IMR-90 (cell line): ENCODE measurements at regions not wholly inside any gene's neighbourhood (a gene's known extent, or its start where the extent isn't known, plus 50 kb on each side); places are given as distances from the start of the nearest gene placed in this dataset.

Experiments
- ATAC-seq: fragments of 200-7000 bp; cut with Tn5 transposase; 2 replicates; pipeline ENCODE4 v1.9.1; 2020; ENCODE audit warnings: low read depth, mild to moderate bottlenecking, moderate library complexity
- BruUV-seq: library from RNA; stranded (reverse); fragments of 400-500 nt; replicated peaks from 2 replicates; lab custom pipeline; 2021; lab: Mats Ljungman, UMichigan
- CTCF ChIA-PET: fragments of 300-600 bp; formaldehyde crosslinking; extraction: SDS; loops from one replicate; lab custom pipeline; 2021; ENCODE audit warnings: antibody characterized with exemption; lab: Yijun Ruan, JAX
- POLR2A ChIA-PET: fragments of 300-600 bp; sonication (Branson Sonifier 250); formaldehyde crosslinking; loops from one replicate; lab custom pipeline; 2022; ENCODE audit warnings: antibody characterized with exemption; ENCODE audit not compliant: unreplicated experiment; lab: Charles Lee
- DNase-seq: peaks from one replicate; pipeline ENCODE4 v3.0.0; 2013
- H2AFZ ChIP-seq: replicated peaks from 2 replicates; pipeline ENCODE3; 2013; ENCODE audit warnings: low read length, mild to moderate bottlenecking; ENCODE audit not compliant: poor library complexity
- H2AK5ac ChIP-seq: 2 replicates; pipeline ENCODE4 v1.6.1; 2013; ENCODE audit warnings: low read depth, low read length, inconsistent platforms
- H2AK9ac ChIP-seq: replicated peaks from 2 replicates; pipeline ENCODE3; 2013; ENCODE audit warnings: mild to moderate bottlenecking, low read depth, low read length, moderate library complexity; ENCODE audit not compliant: poor library complexity
- H2BK120ac ChIP-seq: 2 replicates; pipeline ENCODE4 v1.6.1; 2013; ENCODE audit warnings: low read depth, low read length, inconsistent platforms
- H2BK15ac ChIP-seq: 3 replicates; pipeline ENCODE4 v1.6.1; 2013; ENCODE audit warnings: low read depth, low read length, inconsistent platforms
- H2BK20ac ChIP-seq: 2 replicates; pipeline ENCODE4 v1.6.1; 2013; ENCODE audit warnings: low read depth, mild to moderate bottlenecking, inconsistent platforms, low read length, moderate library complexity
- H2BK5ac ChIP-seq: 2 replicates; pipeline ENCODE4 v1.6.1; 2013; ENCODE audit warnings: mild to moderate bottlenecking, low read depth, low read length, inconsistent platforms; ENCODE audit not compliant: poor library complexity, severe bottlenecking
- H3K14ac ChIP-seq: replicated peaks from 2 replicates; pipeline ENCODE4 v1.6.1; 2013; ENCODE audit warnings: low read depth, low read length, inconsistent platforms
- H3K18ac ChIP-seq: 2 replicates; pipeline ENCODE4 v1.6.1; 2013; ENCODE audit warnings: low read depth, low read length, control low read depth
- H3K23ac ChIP-seq: 2 replicates; pipeline ENCODE4 v1.6.1; 2013; ENCODE audit warnings: low read depth, low read length, inconsistent platforms
- H3K27ac ChIP-seq: 2 replicates; pipeline ENCODE4 v1.5.1; 2013; ENCODE audit warnings: mild to moderate bottlenecking, control low read depth, low read length; ENCODE audit not compliant: insufficient read depth
- H3K27me3 ChIP-seq: 2 replicates; pipeline ENCODE4 v1.6.1; 2013; ENCODE audit warnings: low read length; ENCODE audit not compliant: control insufficient read depth, insufficient read depth
- H3K36me3 ChIP-seq: 2 replicates; pipeline ENCODE4 v1.6.1; 2013; ENCODE audit warnings: low read length, mixed read lengths; ENCODE audit not compliant: control insufficient read depth, insufficient read depth
- H3K4ac ChIP-seq: 2 replicates; pipeline ENCODE4 v1.6.1; 2013; ENCODE audit warnings: low read depth, low read length, inconsistent platforms
- H3K4me1 ChIP-seq: 2 replicates; pipeline ENCODE4 v1.6.1; 2013; ENCODE audit warnings: low read length, mixed read lengths; ENCODE audit not compliant: control insufficient read depth, insufficient read depth
- H3K4me2 ChIP-seq: 2 replicates; pipeline ENCODE4 v1.6.1; 2013; ENCODE audit warnings: low read depth, mild to moderate bottlenecking, control low read depth, low read length, moderate library complexity
- H3K4me3 ChIP-seq: 2 replicates; pipeline ENCODE4 v1.5.1; 2013; ENCODE audit warnings: low read depth, mild to moderate bottlenecking, control low read depth, low read length, moderate library complexity; ENCODE audit not compliant: insufficient read depth
- H3K56ac ChIP-seq: 2 replicates; pipeline ENCODE4 v1.6.1; 2013; ENCODE audit warnings: low read length, inconsistent platforms; ENCODE audit not compliant: insufficient read depth; ENCODE audit errors: extremely low read depth
- H3K79me1 ChIP-seq, 2 experiments: 2 replicates each; pipeline ENCODE4 v1.6.1; 2013; ENCODE audit warnings: low read length in 2 of 2, inconsistent platforms in 1 of 2, low read depth in 1 of 2
- H3K9ac ChIP-seq: 2 replicates; pipeline ENCODE4 v1.6.1; 2013; ENCODE audit warnings: low read depth, low read length, control low read depth
- H3K9me1 ChIP-seq: 2 replicates; pipeline ENCODE4 v1.6.1; 2013; ENCODE audit warnings: low read length, inconsistent platforms; ENCODE audit not compliant: insufficient read depth
- H3K9me3 ChIP-seq: 2 replicates; pipeline ENCODE4 v1.6.1; 2013; ENCODE audit warnings: low read length; ENCODE audit not compliant: control insufficient read depth, insufficient read depth
- H4K20me1 ChIP-seq: 2 replicates; pipeline ENCODE4 v1.6.1; 2013; ENCODE audit warnings: low read length, inconsistent platforms; ENCODE audit not compliant: insufficient read depth
- H4K5ac ChIP-seq: 2 replicates; pipeline ENCODE4 v1.6.1; 2013; ENCODE audit warnings: mild to moderate bottlenecking, low read depth, low read length, control low read depth
- H4K8ac ChIP-seq, 2 experiments: 2 replicates each; pipeline ENCODE4 v1.6.1; 2013; ENCODE audit warnings: low read depth in 2 of 2, low read length in 2 of 2, control low read depth in 1 of 2, inconsistent platforms in 1 of 2
- H4K91ac ChIP-seq: 2 replicates; pipeline ENCODE4 v1.6.1; 2013; ENCODE audit warnings: low read depth, low read length, inconsistent platforms; ENCODE audit not compliant: insufficient read depth
- BHLHE40 ChIP-seq: fragments of 150-350 bp; IDR thresholded peaks from 2 replicates; pipeline ENCODE4 v1.6.1; 2016; ENCODE audit warnings: mild to moderate bottlenecking, low read depth, low read length
- CEBPB ChIP-seq: IDR thresholded peaks from 2 replicates; pipeline ENCODE4 v1.6.1; 2012; ENCODE audit warnings: low read depth, low read length, improper control_type of control experiment
- CHD1 ChIP-seq: IDR thresholded peaks from 2 replicates; pipeline ENCODE4 v1.6.1; 2012; ENCODE audit warnings: low read depth, low read length, improper control_type of control experiment
- CTCF ChIP-seq: conservative IDR thresholded peaks from 2 replicates; pipeline ENCODE4 v1.5.1; 2012; ENCODE audit warnings: mild to moderate bottlenecking, low read depth, low read length, improper control_type of control experiment
- ELK1 ChIP-seq: fragments of 150-350 bp; IDR thresholded peaks from 2 replicates; pipeline ENCODE4 v1.6.1; 2016; ENCODE audit warnings: low read depth, mild to moderate bottlenecking, low read length, moderate library complexity, borderline replicate concordance
- FOS ChIP-seq: fragments of 150-350 bp; IDR thresholded peaks from 2 replicates; pipeline ENCODE4 v1.6.1; 2016; ENCODE audit warnings: low read depth, low read length
- MAFK ChIP-seq: IDR thresholded peaks from 2 replicates; pipeline ENCODE4 v1.6.1; 2012; ENCODE audit warnings: low read depth, low read length, improper control_type of control experiment
- MAZ ChIP-seq: IDR thresholded peaks from 2 replicates; pipeline ENCODE4 v1.6.1; 2012; ENCODE audit warnings: low read depth, mild to moderate bottlenecking, low read length, improper control_type of control experiment, moderate library complexity, borderline replicate concordance
- MXI1 ChIP-seq: IDR thresholded peaks from 2 replicates; pipeline ENCODE4 v1.6.1; 2012; ENCODE audit warnings: low read depth, mild to moderate bottlenecking, low read length, moderate library complexity, borderline replicate concordance
- NFE2L2 ChIP-seq: fragments of 150-350 bp; IDR thresholded peaks from 2 replicates; pipeline ENCODE4 v1.6.1; 2016; ENCODE audit warnings: low read depth, mild to moderate bottlenecking, low read length
- POLR2A ChIP-seq: IDR thresholded peaks from 2 replicates; pipeline ENCODE4 v1.6.1; 2012; ENCODE audit warnings: mild to moderate bottlenecking, low read depth, low read length
- RAD21 ChIP-seq: IDR thresholded peaks from 2 replicates; pipeline ENCODE4 v1.6.1; 2012; ENCODE audit warnings: low read length, improper control_type of control experiment
- RCOR1 ChIP-seq: IDR thresholded peaks from 2 replicates; pipeline ENCODE4 v1.6.1; 2012; ENCODE audit warnings: mild to moderate bottlenecking, low read length, improper control_type of control experiment; ENCODE audit not compliant: insufficient replicate concordance
- RFX5 ChIP-seq: IDR thresholded peaks from 2 replicates; pipeline ENCODE4 v1.8.0; 2012; ENCODE audit warnings: low read depth, mild to moderate bottlenecking, low read length, moderate library complexity
- SMC3 ChIP-seq: fragments of 150-350 bp; IDR thresholded peaks from 2 replicates; pipeline ENCODE4 v1.6.1; 2016; ENCODE audit warnings: low read depth, mild to moderate bottlenecking, antibody characterized with exemption, low read length, moderate library complexity
- USF2 ChIP-seq: fragments of 150-350 bp; IDR thresholded peaks from 2 replicates; pipeline ENCODE4 v1.6.1; 2017; ENCODE audit warnings: mild to moderate bottlenecking, antibody characterized with exemption, low read length, low read depth
- WGBS, 2 experiments: methylation state at CpG; one replicate each; pipeline versions ENCODE4 v1.1.5 to v1.1.7; 2013; ENCODE audit warnings: missing lambda C conversion rate in 2 of 2; ENCODE audit not compliant: insufficient read length in 1 of 2; ENCODE audit errors: extremely low coverage in 2 of 2; 5-methylcytosine and 5-hydroxymethylcytosine counted together
- dilution Hi-C: fragments of 300-500 bp; cut with HindIII; formaldehyde crosslinking; loops from one replicate; pipeline ENCODE4 v1.14.3; 2018; ENCODE audit warnings: low sequenced_read_pairs; ENCODE audit not compliant: unreplicated experiment
- in situ Hi-C: fragments of 300-500 bp; cut with MboI; formaldehyde crosslinking; loops from 3 replicates; pipeline ENCODE4 v1.14.3; 2019; ENCODE audit warnings: low sequenced_read_pairs, inconsistent platforms, mixed read lengths
- intact Hi-C: fragments of 100-400 bp; cut with micrococcal nuclease; formaldehyde crosslinking; loops from 2 replicates; pipeline ENCODE4 v1.10.0; 2022

GRCh38 chr6:15832841-15833240, 170.0 kb upstream of the DTNBP1 start:
- peaks cover 6% of the 10 kb centered on the region for H3K27me3 ChIP-seq
- H3K4me1 ChIP-seq = no peaks in the 10 kb centered on the region
- no peaks in the 10 kb centered on the region for H3K36me3 ChIP-seq
- H3K18ac ChIP-seq = no peak overlapping the region
- no peak overlapping the region for H3K27ac ChIP-seq
- H2BK120ac ChIP-seq = no peak overlapping the region
- TF ChIP-seq RFX5 (no peak), MAZ (no peak), MXI1 (no peak), RAD21 (no peak), SMC3 (no peak), CTCF (no peak), BHLHE40 (no peak), NFE2L2 (no peak), MAFK (no peak), RCOR1 (no peak), FOS (no peak), ELK1 (no peak), USF2 (no peak), CEBPB (no peak), CHD1 (no peak), POLR2A (no peak)
- no peak overlapping the region for H2BK5ac ChIP-seq
- intact Hi-C loops = no loop called here
- H2BK15ac ChIP-seq = no peak overlapping the region
- dilution Hi-C loops = no loop called here
- no peaks in the 10 kb centered on the region for H3K9me3 ChIP-seq
- H2BK20ac ChIP-seq = no peak overlapping the region
- H3K4me3 ChIP-seq = no peak overlapping the region
- H3K9ac ChIP-seq = no peak overlapping the region
- no peaks in the 10 kb centered on the region for H4K20me1 ChIP-seq
- BruUV-seq = no TSS peak
- ChIA-PET POLR2A (no interaction called here), CTCF (no interaction called here)
- no peak overlapping the region for H2AK5ac ChIP-seq
- ATAC-seq = no peak
- no peak overlapping the region for H3K4ac ChIP-seq
- no peaks in the 10 kb centered on the region for H3K79me1 ChIP-seq
- H3K9me1 ChIP-seq = no peaks in the 10 kb centered on the region
- no peak overlapping the region for H4K5ac ChIP-seq
- no peak overlapping the region for H3K14ac ChIP-seq
- H4K8ac ChIP-seq = no peak overlapping the region
- H3K4me2 ChIP-seq = no peak overlapping the region
- no peak overlapping the region for H3K56ac ChIP-seq
- WGBS, 2 experiments = no CpG with 5 or more reads among the region's 1 CpG
- H3K23ac ChIP-seq = no peak overlapping the region
- no peak for DNase-seq
- in situ Hi-C loops = no loop called here
- no peak overlapping the region for H2AFZ ChIP-seq
- H2AK9ac ChIP-seq = no peak overlapping the region
- H4K91ac ChIP-seq = no peak overlapping the region
